B cell (primary cell): ENCODE measurements at regions not wholly inside any gene's neighbourhood (a gene's known extent, or its start where the extent isn't known, plus 50 kb on each side); places are given as distances from the start of the nearest gene placed in this dataset. TPM values are rescaled to one million over a fixed set of nuclear protein-coding genes. Genes with fewer than 3 reads are reported as not detected.

Experiments used
- small RNA-seq: library from RNA; depleted of rRNA; stranded (forward); fragments of <200 nt; gene quantifications from one replicate; pipeline ENCODE3, GENCODE V24; 2012; ENCODE audit warnings: low replicate concordance, low read depth; ENCODE audit not compliant: insufficient read length

Small RNA genes lying in the stretch of these regions (small RNA-seq; reads per million reads assigned to genes)
- gene MIR3619: not detected
